Nephron progenitor cell (in vitro differentiated cells): ENCODE measurements at regions not wholly inside any gene's neighbourhood (a gene's known extent, or its start where the extent isn't known, plus 50 kb on each side); places are given as distances from the start of the nearest gene placed in this dataset.

Source experiments
- DNase-seq: peaks from one replicate; pipeline ENCODE4 v3.0.0; 2021
- H3K27ac Mint-ChIP-seq: 2 replicates; pipeline ENCODE4 v1.8.0; 2021; ENCODE audit warnings: mild to moderate bottlenecking, moderate library complexity, mixed read lengths
- H3K27me3 Mint-ChIP-seq: 2 replicates; pipeline ENCODE4 v1.8.0; 2021; ENCODE audit warnings: mild to moderate bottlenecking, low read depth, mixed read lengths; ENCODE audit not compliant: poor library complexity
- H3K36me3 Mint-ChIP-seq: 2 replicates; pipeline ENCODE4 v1.8.0; 2021; ENCODE audit warnings: low read depth, mixed read lengths
- H3K4me1 Mint-ChIP-seq: 2 replicates; pipeline ENCODE4 v1.8.0; 2021; ENCODE audit warnings: mixed read lengths
- H3K4me3 Mint-ChIP-seq: 2 replicates; pipeline ENCODE4 v1.8.0; 2021; ENCODE audit warnings: mild to moderate bottlenecking, moderate library complexity, mixed read lengths
- H3K9me3 Mint-ChIP-seq: 2 replicates; pipeline ENCODE4 v1.8.0; 2021; ENCODE audit warnings: mild to moderate bottlenecking, moderate library complexity, mixed read lengths
- TF ChIP-seq, protein P1 (sequence below): fragments of 200-600 bp; sonication (generic); IDR thresholded peaks from 2 replicates; pipeline ENCODE4 v1.5.0; 2021; ENCODE audit warnings: antibody characterized with exemption

DNA sequence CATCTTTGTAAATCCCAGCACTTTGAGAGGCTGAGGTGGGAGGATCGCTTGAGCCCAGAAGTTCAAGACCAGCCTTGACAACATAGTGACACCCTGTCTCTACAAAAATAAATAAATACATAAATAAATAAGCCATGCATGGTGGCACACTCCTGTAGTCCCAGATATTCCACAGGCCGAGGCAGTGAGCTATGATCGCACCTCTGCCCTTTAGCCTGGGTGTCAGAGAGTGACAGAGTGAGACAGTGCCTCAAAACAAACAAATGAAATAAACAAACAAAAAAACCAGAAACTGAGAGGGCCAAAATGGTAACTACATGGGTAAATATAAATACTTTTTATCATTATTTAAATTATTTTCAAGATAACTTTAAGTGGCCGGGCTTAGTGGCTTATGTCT, 445.4 kb downstream of the ZIC1 start:
- Mint-ChIP-seq H3K27me3 (no peaks in the 10 kb centered on the region), H3K36me3 (no peaks in the 10 kb centered on the region), H3K27ac (no peak overlapping the region), H3K4me3 (no peak overlapping the region), H3K4me1 (no peaks in the 10 kb centered on the region), H3K9me3 (no peaks in the 10 kb centered on the region)
- no peak for DNase-seq
- TF ChIP-seq, protein P1, sequence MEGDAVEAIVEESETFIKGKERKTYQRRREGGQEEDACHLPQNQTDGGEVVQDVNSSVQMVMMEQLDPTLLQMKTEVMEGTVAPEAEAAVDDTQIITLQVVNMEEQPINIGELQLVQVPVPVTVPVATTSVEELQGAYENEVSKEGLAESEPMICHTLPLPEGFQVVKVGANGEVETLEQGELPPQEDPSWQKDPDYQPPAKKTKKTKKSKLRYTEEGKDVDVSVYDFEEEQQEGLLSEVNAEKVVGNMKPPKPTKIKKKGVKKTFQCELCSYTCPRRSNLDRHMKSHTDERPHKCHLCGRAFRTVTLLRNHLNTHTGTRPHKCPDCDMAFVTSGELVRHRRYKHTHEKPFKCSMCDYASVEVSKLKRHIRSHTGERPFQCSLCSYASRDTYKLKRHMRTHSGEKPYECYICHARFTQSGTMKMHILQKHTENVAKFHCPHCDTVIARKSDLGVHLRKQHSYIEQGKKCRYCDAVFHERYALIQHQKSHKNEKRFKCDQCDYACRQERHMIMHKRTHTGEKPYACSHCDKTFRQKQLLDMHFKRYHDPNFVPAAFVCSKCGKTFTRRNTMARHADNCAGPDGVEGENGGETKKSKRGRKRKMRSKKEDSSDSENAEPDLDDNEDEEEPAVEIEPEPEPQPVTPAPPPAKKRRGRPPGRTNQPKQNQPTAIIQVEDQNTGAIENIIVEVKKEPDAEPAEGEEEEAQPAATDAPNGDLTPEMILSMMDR, result no peak

DNA sequence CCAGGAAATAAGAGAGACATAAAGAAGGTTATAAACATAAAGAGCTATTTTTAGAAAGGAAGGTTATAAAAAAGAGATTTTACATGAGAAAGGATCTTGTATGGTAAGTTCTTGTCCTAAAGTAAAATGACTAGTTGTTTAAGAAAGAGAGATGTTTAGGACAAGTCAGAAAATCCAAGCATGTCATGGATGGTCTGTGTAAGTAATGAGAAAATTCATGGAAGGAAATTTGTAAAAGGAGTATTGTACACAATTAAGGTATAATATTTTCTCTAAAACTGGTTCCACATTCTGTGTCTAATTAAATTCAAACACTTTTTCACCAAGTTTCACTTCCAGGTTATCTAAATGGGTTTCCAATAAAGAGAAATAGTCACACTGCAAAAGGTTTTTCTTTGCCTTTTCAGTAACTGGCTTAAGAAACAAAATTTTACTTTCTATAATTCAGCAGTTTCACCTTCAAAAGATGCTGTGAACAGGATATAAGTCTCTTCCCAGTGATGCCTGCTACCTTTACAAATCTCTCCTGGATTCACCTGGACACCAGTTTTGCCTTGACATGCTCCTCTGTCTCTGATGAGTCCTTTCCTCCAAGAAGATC, 455.7 kb downstream of the ZIC1 start:
- TF ChIP-seq, protein P1, result no peak
- no peak overlapping the region for H3K4me3 Mint-ChIP-seq
- H3K27ac Mint-ChIP-seq, result no peak overlapping the region
- peaks cover 58% of the 10 kb centered on the region for H3K9me3 Mint-ChIP-seq
- no peak for DNase-seq
- H3K4me1 Mint-ChIP-seq, result no peaks in the 10 kb centered on the region
- no peaks in the 10 kb centered on the region for H3K27me3 Mint-ChIP-seq
- no peaks in the 10 kb centered on the region for H3K36me3 Mint-ChIP-seq

DNA sequence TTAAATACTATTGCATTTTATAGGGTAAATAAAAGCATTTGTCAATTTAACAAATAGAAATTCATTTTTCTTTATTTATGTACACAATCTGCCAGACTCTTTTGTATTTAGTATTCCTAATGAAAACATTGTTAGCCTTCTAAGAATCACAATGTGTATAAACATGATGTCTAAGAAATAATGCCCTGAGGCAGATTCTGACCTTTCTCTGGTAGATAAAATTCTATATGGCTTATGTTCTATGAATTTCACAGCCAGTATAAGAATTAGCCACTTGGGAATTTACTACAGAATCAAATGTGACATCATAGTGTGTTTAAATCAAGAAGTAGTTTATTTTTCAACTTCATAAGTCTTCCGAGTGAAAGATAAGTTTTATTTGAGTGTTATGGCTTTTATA, 457.4 kb downstream of the ZIC1 start:
- Mint-ChIP-seq H3K9me3 (peaks cover 58% of the 10 kb centered on the region), H3K4me1 (no peaks in the 10 kb centered on the region), H3K4me3 (no peak overlapping the region), H3K27me3 (no peaks in the 10 kb centered on the region), H3K36me3 (no peaks in the 10 kb centered on the region), H3K27ac (no peak overlapping the region)
- TF ChIP-seq, protein P1, result no peak
- DNase-seq, result no peak

DNA sequence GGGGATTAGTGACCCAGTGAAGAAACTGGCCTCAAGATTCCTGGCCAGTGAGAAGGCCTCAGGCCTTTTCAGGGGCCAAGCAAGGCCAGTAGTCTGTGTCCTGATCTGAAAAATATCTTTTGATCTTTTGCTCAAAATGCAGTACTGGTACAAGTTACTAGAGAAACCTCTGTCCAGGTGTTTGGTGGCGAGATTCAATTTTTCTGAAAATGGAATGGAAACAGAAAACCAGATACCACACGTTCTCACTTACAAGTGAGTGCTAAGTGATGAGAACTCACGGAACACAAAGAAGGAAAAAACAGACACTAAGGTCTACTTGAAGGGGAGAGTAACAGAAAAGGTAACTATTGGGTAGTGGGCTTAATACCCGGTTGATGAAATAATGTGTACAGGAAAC, 463.4 kb downstream of the ZIC1 start:
- Mint-ChIP-seq H3K9me3 (peaks cover 10% of the 10 kb centered on the region), H3K27ac (no peak overlapping the region), H3K36me3 (no peaks in the 10 kb centered on the region), H3K4me1 (no peaks in the 10 kb centered on the region), H3K27me3 (peaks cover 5% of the 10 kb centered on the region), H3K4me3 (no peak overlapping the region)
- no peak for DNase-seq
- TF ChIP-seq, protein P1, result no peak

DNA sequence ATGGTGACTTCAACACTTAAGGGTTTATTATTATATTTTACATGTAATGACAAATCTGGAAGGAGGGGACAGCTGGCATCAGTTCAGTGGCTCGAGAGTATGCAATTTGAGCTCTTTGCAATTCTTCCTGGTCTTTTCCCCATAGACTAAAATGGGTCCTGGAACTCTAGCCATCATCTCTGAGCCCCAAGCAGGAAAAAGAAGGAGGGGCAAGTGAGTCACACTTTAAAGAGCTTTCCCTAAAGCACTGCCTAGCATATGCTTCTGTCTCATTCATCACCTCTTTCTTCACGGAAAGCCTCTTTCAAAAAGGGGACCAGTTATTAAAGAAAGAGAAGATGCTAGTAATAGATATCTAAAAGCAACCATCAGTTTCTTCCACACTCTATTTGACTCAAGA, 466.3 kb downstream of the ZIC1 start:
- no peak overlapping the region for H3K27ac Mint-ChIP-seq
- H3K4me3 Mint-ChIP-seq, result no peak overlapping the region
- H3K36me3 Mint-ChIP-seq, result no peaks in the 10 kb centered on the region
- H3K9me3 Mint-ChIP-seq, result peaks cover 5% of the 10 kb centered on the region
- no peaks in the 10 kb centered on the region for H3K4me1 Mint-ChIP-seq
- no peak for DNase-seq
- TF ChIP-seq, protein P1, result no peak
- peaks cover 5% of the 10 kb centered on the region for H3K27me3 Mint-ChIP-seq

DNA sequence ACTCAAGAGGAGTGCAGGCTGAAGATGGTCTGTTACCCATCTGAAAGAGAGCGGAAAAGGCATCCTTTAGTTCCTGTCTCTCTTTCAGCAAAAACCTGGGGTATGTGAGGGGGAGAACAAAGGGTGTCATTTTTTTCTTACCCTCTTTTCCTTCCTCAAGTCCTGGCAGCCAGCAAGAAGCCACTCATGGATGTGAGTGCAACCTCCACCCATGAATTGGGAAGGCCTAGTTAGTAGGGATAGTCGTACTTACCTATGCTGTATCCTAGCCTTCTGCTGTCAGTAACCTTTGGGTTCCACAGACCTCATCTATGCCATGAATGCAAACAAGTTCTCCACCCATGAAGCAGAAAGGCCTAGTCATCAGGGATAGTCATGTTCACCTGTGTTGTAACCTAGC, 472.8 kb downstream of the ZIC1 start:
- no peak for DNase-seq
- peaks cover 4% of the 10 kb centered on the region for H3K36me3 Mint-ChIP-seq
- no peaks in the 10 kb centered on the region for H3K4me1 Mint-ChIP-seq
- no peak overlapping the region for H3K4me3 Mint-ChIP-seq
- H3K9me3 Mint-ChIP-seq, result peaks cover 36% of the 10 kb centered on the region
- peaks cover 4% of the 10 kb centered on the region for H3K27me3 Mint-ChIP-seq
- H3K27ac Mint-ChIP-seq, result no peak overlapping the region
- TF ChIP-seq, protein P1, result no peak
